CD14-positive monocyte (primary cell): ENCODE measurements at regions not wholly inside any gene's neighbourhood (a gene's known extent, or its start where the extent isn't known, plus 50 kb on each side); places are given as distances from the start of the nearest gene placed in this dataset.

Source experiments
- DNase-seq, 3 donors: peaks; one replicate each; pipeline ENCODE4 v3.0.0-alpha.2; 2011 to 2022
- H2AFZ ChIP-seq: 2 replicates; pipeline ENCODE4 v1.6.0; 2012; ENCODE audit warnings: mild to moderate bottlenecking, low read depth, low read length, inconsistent platforms; ENCODE audit not compliant: insufficient read depth, poor library complexity, severe bottlenecking
- H3K27ac ChIP-seq, 2 donors: 1 replicate in 1 of 2; 2 replicates in 1 of 2; pipeline ENCODE4 v1.5.1; 2012 to 2013; ENCODE audit warnings: low read length in 2 of 2, control low read depth in 1 of 2, inconsistent platforms in 1 of 2, low read depth in 1 of 2, mild to moderate bottlenecking in 1 of 2
- H3K27me3 ChIP-seq, 2 donors: one replicate each; pipeline versions ENCODE4 v1.6.0 to v1.6.1; 2011 to 2013; ENCODE audit warnings: low read length in 2 of 2; ENCODE audit not compliant: control insufficient read depth in 2 of 2, insufficient read depth in 2 of 2
- H3K36me3 ChIP-seq, 2 donors: replicated peaks in 1 of 2; 1 replicate in 1 of 2; 2 replicates in 1 of 2; pipeline versions ENCODE4 v1.5.1 to v1.6.1; 2012 to 2013; ENCODE audit warnings: low read length in 2 of 2, control low read depth in 1 of 2, inconsistent platforms in 1 of 2, mild to moderate bottlenecking in 1 of 2; ENCODE audit not compliant: insufficient read depth in 2 of 2, control insufficient read depth in 1 of 2
- H3K4me1 ChIP-seq, 2 donors: 1 replicate in 1 of 2; 2 replicates in 1 of 2; pipeline versions ENCODE4 v1.5.1 to v1.6.1; 2012 to 2013; ENCODE audit warnings: low read length in 2 of 2, control low read depth in 1 of 2, inconsistent platforms in 1 of 2, mild to moderate bottlenecking in 1 of 2, moderate library complexity in 1 of 2; ENCODE audit not compliant: insufficient read depth in 2 of 2, control insufficient read depth in 1 of 2
- H3K4me2 ChIP-seq: replicated peaks from 2 replicates; pipeline ENCODE3; 2012; ENCODE audit warnings: low read length, moderate library complexity, mild to moderate bottlenecking; ENCODE audit not compliant: poor library complexity, severe bottlenecking; ENCODE audit errors: extremely low read depth
- H3K4me3 ChIP-seq, 3 experiments: fragments of 200-600 bp in 1 of 3; sonication (generic) in 1 of 3; replicated peaks in 1 of 3; 1 replicate in 2 of 3; 2 replicates in 1 of 3; pipeline ENCODE4 v1.5.1; 2011 to 2013; ENCODE audit warnings: low read length in 3 of 3, mild to moderate bottlenecking in 3 of 3, control low read depth in 2 of 3, low read depth in 2 of 3, inconsistent platforms in 1 of 3, moderate library complexity in 1 of 3
- H3K79me2 ChIP-seq: 2 replicates; pipeline ENCODE4 v1.6.0; 2012; ENCODE audit warnings: mild to moderate bottlenecking, control low read depth, inconsistent platforms, low read length, moderate library complexity; ENCODE audit not compliant: insufficient read depth
- H3K9ac ChIP-seq: 2 replicates; pipeline ENCODE4 v1.6.0; 2017; ENCODE audit warnings: low read length, mild to moderate bottlenecking; ENCODE audit not compliant: insufficient read depth, poor library complexity, severe bottlenecking
- H3K9me3 ChIP-seq, 2 donors: replicated peaks in 1 of 2; 1 replicate in 1 of 2; 2 replicates in 1 of 2; pipeline versions ENCODE4 v1.5.1 to v1.6.1; 2012 to 2013; ENCODE audit warnings: low read length in 2 of 2, control low read depth in 1 of 2; ENCODE audit not compliant: control insufficient read depth in 1 of 2, insufficient read depth in 1 of 2
- H4K20me1 ChIP-seq: 2 replicates; pipeline ENCODE4 v1.6.0; 2012; ENCODE audit warnings: mild to moderate bottlenecking, low read length, control low read depth, moderate library complexity; ENCODE audit not compliant: insufficient read depth
- H3K27ac Mint-ChIP-seq, 7 donors: one replicate each; pipeline ENCODE4 v1.8.0; 2020; ENCODE audit warnings: mild to moderate bottlenecking in 7 of 7, mixed read lengths in 7 of 7, moderate library complexity in 6 of 7, inconsistent platforms in 2 of 7
- H3K27me3 Mint-ChIP-seq, 3 donors: one replicate each; pipeline ENCODE4 v1.8.0; 2021 to 2022; ENCODE audit warnings: low read depth in 3 of 3, mild to moderate bottlenecking in 3 of 3, mixed read lengths in 3 of 3, moderate library complexity in 3 of 3, inconsistent platforms in 1 of 3
- H3K36me3 Mint-ChIP-seq, 2 donors: one replicate each; pipeline ENCODE4 v1.8.0; 2020; ENCODE audit warnings: mixed read lengths in 2 of 2, inconsistent platforms in 1 of 2, mild to moderate bottlenecking in 1 of 2
- H3K4me1 Mint-ChIP-seq: one replicate; pipeline ENCODE4 v1.8.0; 2020; ENCODE audit warnings: mild to moderate bottlenecking, mixed read lengths
- H3K4me3 Mint-ChIP-seq, 2 donors: one replicate each; pipeline ENCODE4 v1.8.0; 2020; ENCODE audit warnings: mild to moderate bottlenecking in 2 of 2, mixed read lengths in 2 of 2, moderate library complexity in 1 of 2
- H3K9me3 Mint-ChIP-seq, 7 donors: one replicate each; pipeline ENCODE4 v1.8.0; 2020 to 2022; ENCODE audit warnings: mixed read lengths in 7 of 7, mild to moderate bottlenecking in 6 of 7, moderate library complexity in 6 of 7, inconsistent platforms in 2 of 7
- WGBS: methylation state at CpG from one replicate; pipeline ENCODE4 v1.1.5; 2013; ENCODE audit warnings: missing lambda C conversion rate; ENCODE audit not compliant: insufficient coverage; 5-methylcytosine and 5-hydroxymethylcytosine counted together
- intact Hi-C, 2 donors: fragments of 100-400 bp; cut with micrococcal nuclease; formaldehyde crosslinking; loops; one replicate each; pipeline versions ENCODE4 v1.15.0 to v1.15.1; 2023
- TF ChIP-seq, protein P1 (sequence below): fragments of 200-600 bp; IDR thresholded peaks from one replicate; pipeline ENCODE4 v1.8.0; 2022; ENCODE audit warnings: antibody characterized with exemption, mild to moderate bottlenecking

DNA sequence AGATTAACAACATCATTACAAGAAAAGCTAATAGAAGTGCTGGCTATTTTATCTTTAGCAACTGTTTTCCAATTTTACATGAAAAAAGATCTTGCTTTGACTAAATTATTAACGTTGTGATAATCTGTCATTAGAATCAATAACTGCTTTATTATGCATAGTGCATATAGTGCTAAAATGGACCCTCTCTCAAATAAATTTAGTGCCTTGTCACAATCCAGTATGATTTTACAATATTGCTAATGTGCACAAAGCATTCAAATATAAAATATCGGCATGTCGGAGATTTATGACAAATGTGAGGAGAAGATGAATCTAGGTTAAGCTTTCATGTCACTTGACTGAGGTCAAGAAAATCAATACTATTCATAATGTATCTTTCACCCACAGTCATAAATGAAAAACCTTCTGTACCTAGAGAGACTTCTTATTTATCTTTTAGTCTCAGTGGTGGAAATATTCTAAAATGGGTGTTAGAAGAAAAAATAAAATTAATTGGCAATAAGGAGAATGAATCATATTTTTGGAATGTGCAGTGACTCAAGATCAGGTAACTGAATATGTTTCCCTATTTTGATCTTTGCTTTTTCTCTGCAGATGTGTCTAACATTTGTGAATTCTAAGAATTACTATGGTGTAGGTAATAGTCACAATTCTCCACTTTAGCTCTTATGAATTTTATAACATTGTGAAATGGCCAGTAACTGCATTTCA lies 672.9 kb upstream of the GRAMD2B start:
- H3K4me1 Mint-ChIP-seq = no peaks in the 10 kb centered on the region
- H3K9ac ChIP-seq = no peak overlapping the region
- H3K27me3 Mint-ChIP-seq = no peaks in the 10 kb centered on the region
- TF ChIP-seq, protein P1, sequence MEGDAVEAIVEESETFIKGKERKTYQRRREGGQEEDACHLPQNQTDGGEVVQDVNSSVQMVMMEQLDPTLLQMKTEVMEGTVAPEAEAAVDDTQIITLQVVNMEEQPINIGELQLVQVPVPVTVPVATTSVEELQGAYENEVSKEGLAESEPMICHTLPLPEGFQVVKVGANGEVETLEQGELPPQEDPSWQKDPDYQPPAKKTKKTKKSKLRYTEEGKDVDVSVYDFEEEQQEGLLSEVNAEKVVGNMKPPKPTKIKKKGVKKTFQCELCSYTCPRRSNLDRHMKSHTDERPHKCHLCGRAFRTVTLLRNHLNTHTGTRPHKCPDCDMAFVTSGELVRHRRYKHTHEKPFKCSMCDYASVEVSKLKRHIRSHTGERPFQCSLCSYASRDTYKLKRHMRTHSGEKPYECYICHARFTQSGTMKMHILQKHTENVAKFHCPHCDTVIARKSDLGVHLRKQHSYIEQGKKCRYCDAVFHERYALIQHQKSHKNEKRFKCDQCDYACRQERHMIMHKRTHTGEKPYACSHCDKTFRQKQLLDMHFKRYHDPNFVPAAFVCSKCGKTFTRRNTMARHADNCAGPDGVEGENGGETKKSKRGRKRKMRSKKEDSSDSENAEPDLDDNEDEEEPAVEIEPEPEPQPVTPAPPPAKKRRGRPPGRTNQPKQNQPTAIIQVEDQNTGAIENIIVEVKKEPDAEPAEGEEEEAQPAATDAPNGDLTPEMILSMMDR = no peak
- H3K27me3 ChIP-seq = no peaks in the 10 kb centered on the region
- no peaks in the 10 kb centered on the region for H4K20me1 ChIP-seq
- peaks cover 3 to 5% of the 10 kb centered on the region in 2 donors for H3K9me3 ChIP-seq
- intact Hi-C loops = no loop called here
- no peaks in the 10 kb centered on the region for H3K36me3 Mint-ChIP-seq
- H3K27ac Mint-ChIP-seq = no peak overlapping the region
- no peaks in the 10 kb centered on the region for H3K36me3 ChIP-seq
- no peak overlapping the region for H3K4me2 ChIP-seq
- H3K79me2 ChIP-seq = no peaks in the 10 kb centered on the region
- H2AFZ ChIP-seq = no peak overlapping the region
- H3K4me3 Mint-ChIP-seq = no peak overlapping the region
- H3K4me3 ChIP-seq = no peak overlapping the region
- no peaks in the 10 kb centered on the region for H3K4me1 ChIP-seq
- H3K27ac ChIP-seq = no peak overlapping the region
- DNase-seq = no peak
- no CpG with 5 or more reads among the region's 3 CpGs for WGBS
- H3K9me3 Mint-ChIP-seq = peaks cover 0 to 8% (median 3%) of the 10 kb centered on the region in 7 donors

DNA sequence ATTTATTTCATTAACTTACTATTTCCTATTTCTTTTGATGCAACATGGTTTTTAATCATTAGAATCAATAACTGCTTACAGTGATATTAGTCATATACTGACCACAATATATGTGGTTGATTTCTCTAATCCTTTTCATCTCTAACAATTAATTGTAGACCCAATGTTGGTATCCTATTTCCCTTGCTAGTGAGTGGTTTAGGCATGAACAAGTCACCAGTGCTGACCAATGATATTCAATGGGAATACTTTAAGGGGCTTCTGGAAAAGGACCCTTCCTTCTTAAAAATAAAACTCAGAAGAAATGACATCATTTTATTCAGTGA lies 672.4 kb upstream of the GRAMD2B start:
- no peak for DNase-seq
- H3K27me3 Mint-ChIP-seq = no peaks in the 10 kb centered on the region
- no peaks in the 10 kb centered on the region for H3K4me1 ChIP-seq

More for the DNA sequence above, 672.4 kb upstream of the GRAMD2B start:
- TF ChIP-seq, protein P1 = no peak
- Histone ChIP-seq H3K27me3 (no peaks in the 10 kb centered on the region), H3K4me2 (no peak overlapping the region), H4K20me1 (no peaks in the 10 kb centered on the region), H3K9ac (no peak overlapping the region), H3K79me2 (no peaks in the 10 kb centered on the region), H3K4me3 (no peak overlapping the region), H3K27ac (no peak overlapping the region), H2AFZ (no peak overlapping the region), H3K9me3 (peaks cover 3 to 6% of the 10 kb centered on the region in 2 donors), H3K36me3 (no peaks in the 10 kb centered on the region)
- H3K4me1 Mint-ChIP-seq = no peaks in the 10 kb centered on the region
- peaks cover 0 to 8% (median 3%) of the 10 kb centered on the region in 7 donors for H3K9me3 Mint-ChIP-seq
- H3K4me3 Mint-ChIP-seq = no peak overlapping the region
- H3K27ac Mint-ChIP-seq = no peak overlapping the region
- H3K36me3 Mint-ChIP-seq = no peaks in the 10 kb centered on the region
- intact Hi-C loops = no loop called here
